AG20443 (cell line): ENCODE measurements at regions not wholly inside any gene's neighbourhood (a gene's known extent, or its start where the extent isn't known, plus 50 kb on each side); places are given as distances from the start of the nearest gene placed in this dataset.

Experiments
- DNase-seq: peaks from one replicate; pipeline ENCODE4 v3.0.0; 2012; ENCODE audit warnings: low spot score, mixed read lengths

DNA sequence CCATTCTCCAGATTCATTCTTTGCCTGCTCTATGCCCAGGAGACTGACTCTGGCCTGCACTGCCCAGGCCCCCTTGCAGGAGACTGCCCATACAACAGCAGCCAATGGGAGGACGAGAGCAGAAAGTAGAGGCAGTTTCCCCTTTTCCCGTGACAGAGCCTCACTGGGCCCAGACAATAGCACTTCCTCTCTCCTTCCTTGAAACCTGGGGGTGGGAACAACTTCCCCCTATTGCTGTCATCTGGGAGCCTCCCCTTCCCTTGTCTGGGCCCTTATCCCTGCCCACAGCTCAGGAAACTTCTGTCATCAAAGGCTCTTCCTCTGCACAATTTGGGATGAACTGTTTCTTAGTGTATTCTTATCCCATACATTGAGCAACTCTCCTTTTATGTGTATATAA lies 60.8 kb upstream of the KCNJ15 start:
- no peak for DNase-seq

- DNase-seq, result no peak
Measured at GRCh38 chr21:38202811-38203210, 54.0 kb upstream of the KCNJ15 start.

- DNase-seq, result no peak
Measured at GRCh38 chr21:38203229-38203628, 53.6 kb upstream of the KCNJ15 start.

- no peak for DNase-seq
Measured at GRCh38 chr21:38205940-38206339, 50.9 kb upstream of the KCNJ15 start.

DNA sequence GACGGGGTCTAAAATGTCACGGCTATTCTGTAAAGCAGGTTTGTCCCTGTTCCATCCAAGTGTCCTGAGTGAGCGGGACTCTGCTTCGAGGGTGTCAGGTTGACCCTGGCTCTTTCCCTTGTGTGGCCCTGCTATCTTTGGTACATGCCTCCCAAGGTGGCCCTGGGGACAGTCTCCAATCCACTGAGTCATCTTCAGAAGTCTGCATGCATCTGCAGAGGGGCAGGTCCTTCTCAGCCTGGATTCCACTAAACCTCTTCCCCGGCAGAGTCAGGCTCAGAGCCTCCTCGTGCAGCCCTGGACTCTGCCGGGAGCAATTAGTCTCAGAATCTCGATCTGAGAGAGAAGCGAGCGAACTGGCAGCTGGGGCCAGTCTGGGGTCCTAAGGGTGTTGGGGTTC lies 50.1 kb upstream of the KCNJ15 start:
- DNase-seq, result no peak
